WI38 (cell line): ENCODE measurements at regions not wholly inside any gene's neighbourhood (a gene's known extent, or its start where the extent isn't known, plus 50 kb on each side); places are given as distances from the start of the nearest gene placed in this dataset.

Source experiments
- H3K4me3 ChIP-seq: 2 replicates; pipeline ENCODE4 v1.5.1; 2011; ENCODE audit warnings: low read depth, mild to moderate bottlenecking, control low read depth, low read length
- TF ChIP-seq, protein P1 (sequence below): IDR thresholded peaks from 2 replicates; pipeline ENCODE4 v1.5.1; 2012; ENCODE audit warnings: low read depth, mild to moderate bottlenecking, control low read depth, low read length

GRCh38 chr10:128897401-128898129 lies 569.5 kb upstream of the MGMT start:
- TF ChIP-seq, protein P1, sequence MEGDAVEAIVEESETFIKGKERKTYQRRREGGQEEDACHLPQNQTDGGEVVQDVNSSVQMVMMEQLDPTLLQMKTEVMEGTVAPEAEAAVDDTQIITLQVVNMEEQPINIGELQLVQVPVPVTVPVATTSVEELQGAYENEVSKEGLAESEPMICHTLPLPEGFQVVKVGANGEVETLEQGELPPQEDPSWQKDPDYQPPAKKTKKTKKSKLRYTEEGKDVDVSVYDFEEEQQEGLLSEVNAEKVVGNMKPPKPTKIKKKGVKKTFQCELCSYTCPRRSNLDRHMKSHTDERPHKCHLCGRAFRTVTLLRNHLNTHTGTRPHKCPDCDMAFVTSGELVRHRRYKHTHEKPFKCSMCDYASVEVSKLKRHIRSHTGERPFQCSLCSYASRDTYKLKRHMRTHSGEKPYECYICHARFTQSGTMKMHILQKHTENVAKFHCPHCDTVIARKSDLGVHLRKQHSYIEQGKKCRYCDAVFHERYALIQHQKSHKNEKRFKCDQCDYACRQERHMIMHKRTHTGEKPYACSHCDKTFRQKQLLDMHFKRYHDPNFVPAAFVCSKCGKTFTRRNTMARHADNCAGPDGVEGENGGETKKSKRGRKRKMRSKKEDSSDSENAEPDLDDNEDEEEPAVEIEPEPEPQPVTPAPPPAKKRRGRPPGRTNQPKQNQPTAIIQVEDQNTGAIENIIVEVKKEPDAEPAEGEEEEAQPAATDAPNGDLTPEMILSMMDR: no peak
- H3K4me3 ChIP-seq: no peak overlapping the region

DNA sequence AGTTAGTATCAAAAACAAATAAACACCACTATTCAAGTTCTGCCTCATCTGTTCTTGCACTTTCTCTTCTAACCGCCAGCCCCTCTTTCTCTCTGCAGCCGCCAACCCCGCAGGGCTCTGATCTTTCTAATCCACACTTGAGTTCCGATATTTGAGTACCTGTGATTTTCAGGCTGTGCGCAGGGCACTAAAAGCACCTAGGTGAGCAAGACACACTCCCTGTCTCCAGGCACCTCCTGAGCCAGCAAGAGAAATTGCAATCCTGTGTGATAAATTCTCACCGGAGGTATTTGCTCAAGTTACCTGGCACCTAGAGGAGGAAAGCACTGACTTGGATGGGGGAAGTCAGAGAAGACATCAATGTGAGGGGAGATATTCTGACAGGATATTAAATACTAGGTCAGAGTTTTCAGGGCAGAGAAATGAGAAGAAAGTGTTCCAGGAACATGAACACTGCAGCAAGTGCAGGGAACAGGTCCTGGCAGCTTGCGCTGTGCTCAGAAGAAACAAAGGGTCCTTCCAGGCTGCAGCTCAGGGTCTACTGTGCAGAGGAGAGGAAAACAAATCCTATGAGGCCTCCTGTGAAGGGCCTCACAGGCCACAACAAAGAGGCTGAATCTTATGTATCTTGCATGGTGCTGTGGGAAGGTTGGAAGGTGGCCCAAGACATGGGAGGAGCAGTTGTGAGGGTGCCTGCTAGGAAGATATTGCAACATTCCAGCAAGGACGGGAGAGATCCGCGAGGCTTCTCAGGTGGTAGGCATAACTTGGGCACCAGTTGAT lies 568.7 kb upstream of the MGMT start:
- TF ChIP-seq, protein P1: no peak
- no peak overlapping the region for H3K4me3 ChIP-seq

DNA sequence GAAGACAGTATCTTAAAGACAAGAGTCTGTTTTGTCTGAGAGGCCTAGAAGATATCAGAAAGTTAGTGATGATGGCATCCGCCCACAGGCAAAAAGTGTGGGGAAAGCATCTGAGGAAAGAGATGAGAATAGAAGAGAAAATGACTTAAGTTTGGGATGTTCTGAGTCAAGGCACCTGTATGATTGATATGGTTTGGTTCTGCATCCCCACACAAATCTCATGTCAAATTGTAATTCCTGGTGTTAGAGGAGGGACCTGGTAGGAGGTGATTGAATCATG lies 568.2 kb upstream of the MGMT start:
- TF ChIP-seq, protein P1: no peak
- no peak overlapping the region for H3K4me3 ChIP-seq

DNA sequence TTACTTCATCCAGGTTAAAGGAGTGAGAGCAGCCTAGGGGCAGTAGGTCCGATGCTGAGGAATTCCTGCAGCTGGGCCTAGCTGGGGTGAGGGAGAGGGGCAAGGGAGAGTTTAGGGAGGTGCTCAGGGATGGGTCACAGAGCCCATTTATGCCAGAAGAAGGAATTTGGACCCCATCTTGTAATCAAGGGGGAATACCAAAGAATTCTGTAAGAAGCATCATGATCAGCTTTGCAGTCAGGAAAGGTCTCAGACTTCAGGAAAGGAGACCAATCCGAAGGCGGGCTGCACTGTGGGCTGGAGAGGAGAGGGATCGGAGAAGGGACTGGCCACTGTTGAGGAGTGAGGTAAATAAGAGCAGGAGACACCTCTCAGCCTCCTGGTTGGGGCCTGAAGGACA lies 566.6 kb upstream of the MGMT start:
- no peak overlapping the region for H3K4me3 ChIP-seq
- TF ChIP-seq, protein P1: no peak

- TF ChIP-seq, protein P1: no peak
These were observed 565.8 kb upstream of the MGMT start for GRCh38 chr10:128901236-128901635.

DNA sequence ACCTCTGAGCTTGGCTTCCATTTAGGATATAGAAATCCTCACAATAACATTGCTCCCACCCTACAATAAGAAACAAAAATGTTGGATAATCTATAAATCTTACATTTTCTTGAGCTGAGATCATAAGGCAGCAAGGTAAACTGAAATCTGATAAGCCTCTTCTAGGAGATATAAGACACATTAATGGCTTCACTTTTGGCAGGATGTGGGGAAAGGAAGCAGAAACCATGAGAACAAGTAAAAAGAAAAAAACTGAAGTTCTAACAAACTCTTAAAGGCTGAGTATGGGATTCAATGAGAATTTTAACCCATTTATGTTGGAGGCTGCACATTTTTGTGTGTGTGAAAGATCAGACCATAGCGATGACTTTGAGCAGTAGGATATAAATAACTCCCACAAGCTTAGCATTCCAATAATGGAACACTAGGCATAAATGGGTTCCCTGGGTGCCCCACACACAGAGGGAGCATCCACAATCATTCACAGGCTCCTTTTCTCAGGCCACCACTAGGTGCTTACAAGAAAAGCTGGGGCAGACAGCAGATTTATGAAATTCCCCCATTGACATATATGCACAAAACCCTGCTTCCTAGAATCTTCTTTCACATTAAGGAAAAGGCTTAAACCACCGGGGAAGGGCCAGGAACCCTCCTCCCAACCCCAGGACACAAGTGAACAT lies 564.9 kb upstream of the MGMT start:
- TF ChIP-seq, protein P1: no peak
- H3K4me3 ChIP-seq: no peak overlapping the region

More at GRCh38 chr10:128901236-128901635, 565.8 kb upstream of the MGMT start:
- H3K4me3 ChIP-seq: no peak overlapping the region
